Activated T-helper 17 cell treated with anti-CD3 and anti-CD28 coated beads, Interleukin-2, amount 50 U/mL, for 72 hours (primary cell): ENCODE measurements at regions not wholly inside any gene's neighbourhood (a gene's known extent, or its start where the extent isn't known, plus 50 kb on each side); places are given as distances from the start of the nearest gene placed in this dataset.

Source experiments
- ATAC-seq: fragments of 150-1000 bp; cut with Tn5 transposase; replicated peaks from 2 replicates; pipeline ENCODE4 v1.10.0; 2021; ENCODE audit warnings: mild to moderate bottlenecking, moderate library complexity
- H3K27ac Mint-ChIP-seq: one replicate; pipeline ENCODE4 v1.8.0; 2022; ENCODE audit warnings: mixed read lengths
- H3K27me3 Mint-ChIP-seq: one replicate; pipeline ENCODE4 v1.8.0; 2022; ENCODE audit warnings: mixed read lengths
- H3K36me3 Mint-ChIP-seq: one replicate; pipeline ENCODE4 v1.8.0; 2022; ENCODE audit warnings: low read depth, mild to moderate bottlenecking, mixed read lengths
- H3K4me1 Mint-ChIP-seq: one replicate; pipeline ENCODE4 v1.8.0; 2022; ENCODE audit warnings: mixed read lengths
- H3K4me3 Mint-ChIP-seq: one replicate; pipeline ENCODE4 v1.8.0; 2022; ENCODE audit warnings: mild to moderate bottlenecking, mixed read lengths
- H3K9me3 Mint-ChIP-seq: one replicate; pipeline ENCODE4 v1.8.0; 2022; ENCODE audit warnings: mixed read lengths

DNA sequence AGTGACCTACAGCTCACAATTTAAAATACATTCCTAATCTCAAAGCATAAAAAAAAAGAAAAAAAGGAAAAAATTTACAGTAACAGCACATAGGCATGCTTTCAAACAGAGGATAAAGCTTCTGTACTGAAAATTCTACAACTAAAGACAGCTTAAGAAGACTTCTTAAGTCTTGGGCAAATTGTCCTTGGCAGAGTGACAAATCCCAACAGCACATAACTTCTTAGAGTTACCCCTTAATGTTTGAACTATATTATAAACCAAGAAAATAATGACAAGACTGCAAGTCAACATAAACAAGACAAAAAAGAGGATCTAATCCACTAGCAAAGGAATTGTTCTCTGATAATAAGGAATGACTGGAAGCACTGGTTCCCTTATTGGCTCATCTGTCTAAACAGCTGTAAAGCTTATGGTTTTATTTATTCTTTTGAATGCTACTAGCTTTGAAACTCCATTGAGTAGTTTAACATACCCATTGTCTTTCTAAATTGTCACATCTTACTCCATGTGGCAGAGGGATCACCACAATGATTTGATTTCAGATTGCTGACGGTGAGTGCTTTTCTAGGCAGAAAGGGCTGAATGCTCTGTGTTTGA is 1576.8 kb upstream of the GOT2 start:
- Mint-ChIP-seq H3K36me3 (no peaks in the 10 kb centered on the region), H3K4me3 (no peak overlapping the region), H3K27ac (no peak overlapping the region), H3K4me1 (no peaks in the 10 kb centered on the region), H3K27me3 (no peaks in the 10 kb centered on the region), H3K9me3 (peaks cover 29% of the 10 kb centered on the region)
- no peak for ATAC-seq

DNA sequence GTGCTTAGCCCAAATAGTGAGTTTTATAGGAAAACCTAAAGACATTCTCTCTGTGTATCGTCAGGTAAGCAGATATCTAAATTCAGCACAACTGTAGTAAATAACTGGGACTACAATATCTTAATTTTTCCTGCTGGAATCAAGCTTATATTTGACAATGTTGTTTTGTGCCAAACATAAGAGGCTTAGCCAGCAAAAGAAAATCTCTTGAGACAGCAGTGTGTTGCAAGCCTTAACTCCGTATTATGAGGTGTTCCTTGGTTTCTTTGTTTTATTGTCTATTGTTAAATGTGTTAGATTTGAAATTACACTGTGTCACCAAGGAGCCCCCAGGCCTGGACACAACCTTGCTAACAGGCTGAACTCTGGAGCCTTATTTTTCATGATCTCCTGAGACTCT is 1570.6 kb upstream of the GOT2 start:
- Mint-ChIP-seq H3K27ac (no peak overlapping the region), H3K4me1 (no peaks in the 10 kb centered on the region), H3K36me3 (no peaks in the 10 kb centered on the region), H3K9me3 (peaks cover 22% of the 10 kb centered on the region), H3K4me3 (no peak overlapping the region), H3K27me3 (no peaks in the 10 kb centered on the region)
- no peak for ATAC-seq

DNA sequence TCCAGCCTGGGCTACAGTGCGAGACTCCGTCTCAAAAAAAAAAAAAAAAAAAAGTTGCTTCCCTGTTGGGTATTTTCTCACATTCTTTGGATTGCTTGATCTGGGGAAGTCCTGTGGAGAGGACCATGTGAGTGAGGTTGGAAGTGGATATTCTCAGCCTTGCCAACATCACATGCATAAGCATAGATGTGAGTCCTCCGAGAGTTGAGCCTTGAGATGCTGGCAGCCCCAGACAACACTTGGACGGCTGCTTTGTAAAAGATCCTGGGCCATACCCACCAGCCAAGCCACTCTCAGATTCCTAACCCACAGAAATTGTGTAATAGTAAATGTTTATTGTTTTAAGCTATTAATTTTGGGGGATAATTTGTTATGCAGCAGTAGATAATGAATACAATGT is 1570.0 kb upstream of the GOT2 start:
- Mint-ChIP-seq H3K4me1 (no peaks in the 10 kb centered on the region), H3K9me3 (peaks cover 22% of the 10 kb centered on the region), H3K4me3 (no peak overlapping the region), H3K27me3 (no peaks in the 10 kb centered on the region), H3K36me3 (no peaks in the 10 kb centered on the region), H3K27ac (no peak overlapping the region)
- no peak for ATAC-seq

DNA sequence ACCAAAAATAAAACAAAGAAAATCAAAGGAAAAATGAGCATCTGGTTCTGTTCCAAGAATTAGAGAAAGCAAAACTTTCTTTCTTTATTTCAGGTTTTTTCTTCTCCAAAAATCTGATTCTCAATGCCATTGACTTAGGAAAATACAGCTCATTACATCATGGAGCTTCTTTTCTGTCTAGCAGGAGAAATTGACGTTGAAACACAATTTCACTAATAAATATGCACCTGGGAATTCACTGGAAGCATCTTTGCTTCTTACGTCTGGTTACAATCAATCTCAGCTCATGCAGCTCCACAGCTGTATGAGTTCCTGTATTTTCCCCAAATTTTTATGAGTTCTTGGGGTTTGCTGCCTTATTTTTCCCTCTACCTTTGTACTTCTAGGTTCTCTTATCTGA is 1568.6 kb upstream of the GOT2 start:
- Mint-ChIP-seq H3K27ac (no peak overlapping the region), H3K27me3 (no peaks in the 10 kb centered on the region), H3K36me3 (no peaks in the 10 kb centered on the region), H3K4me1 (no peaks in the 10 kb centered on the region), H3K9me3 (peaks cover 20% of the 10 kb centered on the region), H3K4me3 (no peak overlapping the region)
- no peak for ATAC-seq

DNA sequence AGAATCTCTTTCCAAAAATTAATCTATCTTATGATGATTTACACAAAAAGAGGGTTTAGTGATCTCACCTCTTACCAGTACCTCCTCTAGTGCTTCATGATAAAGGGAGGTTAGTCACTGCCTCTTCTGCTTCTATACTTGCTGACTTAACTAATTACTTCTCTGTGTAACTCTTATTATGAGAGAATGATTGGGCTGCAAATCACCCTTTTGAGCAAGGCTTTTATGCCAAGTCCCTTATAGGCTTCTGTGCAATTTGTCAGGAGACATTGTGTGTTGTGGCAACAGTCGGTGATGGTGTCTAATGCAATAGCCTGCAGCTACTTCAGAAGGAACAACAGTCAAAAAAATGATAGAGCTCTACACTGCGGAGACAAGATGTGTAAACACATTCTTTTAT is 1568.1 kb upstream of the GOT2 start:
- peaks cover 25% of the 10 kb centered on the region for H3K9me3 Mint-ChIP-seq
- H3K4me1 Mint-ChIP-seq, result no peaks in the 10 kb centered on the region
- no peak overlapping the region for H3K27ac Mint-ChIP-seq
- no peaks in the 10 kb centered on the region for H3K27me3 Mint-ChIP-seq
- no peak for ATAC-seq
- no peak overlapping the region for H3K4me3 Mint-ChIP-seq
- no peaks in the 10 kb centered on the region for H3K36me3 Mint-ChIP-seq

DNA sequence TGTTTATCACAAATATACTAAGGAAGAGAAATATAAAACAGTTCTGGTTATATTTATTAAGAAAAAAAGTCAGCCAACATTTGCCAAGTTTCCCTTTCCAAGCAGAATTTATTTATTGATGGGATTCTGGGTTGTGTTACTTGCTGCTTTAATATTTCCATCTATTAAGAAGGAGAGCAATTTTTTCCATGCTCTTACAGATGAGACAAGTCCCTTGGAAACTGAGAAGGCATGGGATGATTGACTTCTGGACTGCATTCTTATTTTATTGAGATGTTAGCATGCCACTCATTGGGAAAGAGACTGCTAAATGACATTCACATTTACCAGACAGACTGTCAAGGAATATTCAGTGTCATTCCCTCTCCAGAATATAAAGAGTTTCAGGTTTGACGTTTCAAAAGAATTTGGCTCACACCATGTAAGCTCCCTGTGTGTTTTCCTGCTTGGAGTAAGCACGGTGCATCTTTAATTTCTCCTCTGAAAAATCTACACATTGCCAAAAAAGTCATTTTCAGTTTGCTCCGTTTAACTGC is 1565.2 kb upstream of the GOT2 start:
- ATAC-seq, result no peak
- no peaks in the 10 kb centered on the region for H3K4me1 Mint-ChIP-seq

DNA sequence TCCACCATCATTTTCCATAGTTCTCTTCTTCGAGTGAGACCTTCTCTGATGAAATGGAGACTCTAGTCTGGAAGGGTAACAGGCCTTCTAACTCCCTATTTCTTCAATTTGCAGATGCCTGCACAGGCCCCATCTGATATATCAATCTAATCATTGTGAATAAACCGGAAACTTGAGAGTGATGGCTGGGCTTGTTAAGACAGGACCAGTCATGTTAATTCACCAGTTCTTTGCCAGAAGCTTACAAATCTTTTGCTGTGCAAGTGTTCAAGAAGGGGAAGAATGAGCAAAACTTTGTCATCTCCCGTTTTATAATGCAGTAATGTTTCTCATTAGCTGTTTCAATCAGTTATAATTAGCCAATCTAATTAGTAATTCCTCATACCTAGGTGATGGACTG is 1561.3 kb upstream of the GOT2 start:
- Mint-ChIP-seq H3K4me3 (no peak overlapping the region), H3K27me3 (no peaks in the 10 kb centered on the region), H3K36me3 (no peaks in the 10 kb centered on the region), H3K27ac (no peak overlapping the region), H3K9me3 (peaks cover 12% of the 10 kb centered on the region), H3K4me1 (no peaks in the 10 kb centered on the region)
- ATAC-seq, result no peak

More for the DNA sequence above, 1565.2 kb upstream of the GOT2 start:
- Mint-ChIP-seq H3K36me3 (no peaks in the 10 kb centered on the region), H3K9me3 (peaks cover 15% of the 10 kb centered on the region), H3K4me3 (no peak overlapping the region), H3K27ac (no peak overlapping the region), H3K27me3 (no peaks in the 10 kb centered on the region)

DNA sequence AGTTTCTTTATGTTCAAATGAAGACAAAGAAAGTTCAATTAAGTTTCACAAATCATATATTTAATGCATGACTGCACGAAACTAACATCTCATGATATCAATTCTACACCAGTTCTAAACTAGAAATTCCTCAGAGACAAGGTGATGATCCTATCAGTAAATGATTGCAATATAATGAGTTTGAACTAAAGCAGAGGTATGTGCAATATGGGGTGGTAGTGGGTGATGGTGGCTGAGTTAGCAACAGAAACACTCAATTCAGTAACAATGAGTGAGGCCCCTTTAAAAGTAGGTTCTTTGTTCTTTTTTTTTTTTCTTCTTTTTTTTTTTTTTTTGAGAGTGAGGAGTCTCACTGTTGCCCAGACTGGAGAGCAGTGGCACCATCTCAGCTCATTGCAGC is 1551.7 kb upstream of the GOT2 start:
- H3K27me3 Mint-ChIP-seq, result no peaks in the 10 kb centered on the region
- no peaks in the 10 kb centered on the region for H3K36me3 Mint-ChIP-seq
- no peaks in the 10 kb centered on the region for H3K4me1 Mint-ChIP-seq
- H3K9me3 Mint-ChIP-seq, result peaks cover 7% of the 10 kb centered on the region
- no peak overlapping the region for H3K27ac Mint-ChIP-seq
- H3K4me3 Mint-ChIP-seq, result no peak overlapping the region
- no peak for ATAC-seq

DNA sequence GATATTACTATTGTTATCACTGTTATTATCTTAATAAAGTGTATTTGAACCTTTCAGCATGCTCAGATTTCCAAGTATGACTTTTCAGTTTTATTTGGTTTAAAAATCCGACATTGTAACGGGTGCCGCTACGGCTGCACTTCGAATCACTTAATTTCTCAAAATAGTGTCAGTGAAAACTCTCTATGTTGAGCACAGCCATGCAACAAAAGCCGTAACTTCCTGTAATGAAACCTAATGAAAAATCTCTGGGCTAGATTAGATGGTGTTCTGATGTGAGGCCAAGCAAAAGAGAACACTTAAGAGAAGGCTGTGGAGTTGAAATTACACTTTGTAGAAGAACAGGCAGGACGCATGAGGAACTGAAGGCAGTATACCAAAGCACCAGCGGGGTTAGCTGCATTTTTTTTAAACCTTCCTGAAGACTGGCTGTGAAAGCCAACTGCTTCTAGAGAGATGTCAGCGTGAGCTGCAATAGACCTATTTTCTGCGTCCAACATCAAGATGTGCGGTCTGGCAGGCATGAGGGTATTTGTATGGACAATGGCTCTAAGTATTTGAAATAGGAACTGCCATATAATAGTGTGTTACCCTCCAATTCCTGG is 1545.0 kb upstream of the GOT2 start:
- Mint-ChIP-seq H3K36me3 (no peaks in the 10 kb centered on the region), H3K9me3 (peaks cover 16% of the 10 kb centered on the region), H3K4me1 (no peaks in the 10 kb centered on the region), H3K27ac (no peak overlapping the region), H3K27me3 (no peaks in the 10 kb centered on the region), H3K4me3 (no peak overlapping the region)
- ATAC-seq, result no peak

DNA sequence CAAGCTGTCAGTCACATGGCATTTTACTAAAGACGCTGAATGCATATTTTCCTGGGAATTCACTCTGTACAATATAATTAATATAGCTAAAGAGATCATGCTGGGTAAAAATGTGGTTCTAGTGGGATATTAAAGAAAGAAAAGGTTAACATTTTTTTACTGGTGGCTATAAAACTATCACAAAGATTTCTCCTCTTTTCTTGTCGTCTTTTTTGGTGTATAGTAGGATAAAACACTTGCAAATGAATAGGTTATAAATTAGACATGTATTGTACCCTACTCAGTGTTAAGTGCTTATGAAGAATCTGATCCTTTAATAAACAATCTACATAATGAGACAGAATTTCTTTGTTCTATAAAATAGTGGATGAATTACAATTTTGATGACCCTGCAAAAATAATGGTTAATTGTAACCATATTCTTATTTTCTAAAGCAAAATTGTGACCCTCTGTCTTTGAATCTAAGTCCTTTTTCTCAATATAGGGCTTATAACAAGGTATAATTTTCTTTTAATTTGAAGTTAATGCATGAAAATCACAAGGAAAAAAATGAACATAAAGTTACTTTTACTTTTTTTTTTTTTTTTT is 1540.4 kb upstream of the GOT2 start:
- no peak for ATAC-seq
- no peaks in the 10 kb centered on the region for H3K4me1 Mint-ChIP-seq
- H3K9me3 Mint-ChIP-seq, result peaks cover 25% of the 10 kb centered on the region
- H3K27me3 Mint-ChIP-seq, result no peaks in the 10 kb centered on the region
- no peak overlapping the region for H3K27ac Mint-ChIP-seq
- no peaks in the 10 kb centered on the region for H3K36me3 Mint-ChIP-seq
- H3K4me3 Mint-ChIP-seq, result no peak overlapping the region

DNA sequence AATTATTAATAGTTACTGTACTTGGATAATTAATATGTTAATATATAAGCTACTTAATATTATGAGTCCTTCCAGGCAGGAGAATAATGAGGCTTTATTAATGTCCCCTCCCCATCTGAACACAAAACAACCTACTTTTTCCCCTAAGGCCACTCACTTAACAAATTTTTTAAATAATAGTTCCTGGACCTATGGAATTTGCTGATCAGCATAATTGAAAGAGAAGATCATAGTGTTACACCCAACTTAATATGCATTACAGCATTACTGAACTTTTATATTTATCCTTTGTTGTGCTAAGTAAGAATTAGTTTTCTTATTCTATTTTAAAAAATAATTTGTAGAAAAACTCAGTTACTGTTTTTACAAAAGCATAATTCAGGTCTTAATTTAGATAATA is 1537.7 kb upstream of the GOT2 start:
- H3K4me3 Mint-ChIP-seq, result no peak overlapping the region
- no peak for ATAC-seq
- no peaks in the 10 kb centered on the region for H3K4me1 Mint-ChIP-seq
- H3K27ac Mint-ChIP-seq, result no peak overlapping the region
- no peaks in the 10 kb centered on the region for H3K36me3 Mint-ChIP-seq
- H3K27me3 Mint-ChIP-seq, result no peaks in the 10 kb centered on the region
- peaks cover 19% of the 10 kb centered on the region for H3K9me3 Mint-ChIP-seq

DNA sequence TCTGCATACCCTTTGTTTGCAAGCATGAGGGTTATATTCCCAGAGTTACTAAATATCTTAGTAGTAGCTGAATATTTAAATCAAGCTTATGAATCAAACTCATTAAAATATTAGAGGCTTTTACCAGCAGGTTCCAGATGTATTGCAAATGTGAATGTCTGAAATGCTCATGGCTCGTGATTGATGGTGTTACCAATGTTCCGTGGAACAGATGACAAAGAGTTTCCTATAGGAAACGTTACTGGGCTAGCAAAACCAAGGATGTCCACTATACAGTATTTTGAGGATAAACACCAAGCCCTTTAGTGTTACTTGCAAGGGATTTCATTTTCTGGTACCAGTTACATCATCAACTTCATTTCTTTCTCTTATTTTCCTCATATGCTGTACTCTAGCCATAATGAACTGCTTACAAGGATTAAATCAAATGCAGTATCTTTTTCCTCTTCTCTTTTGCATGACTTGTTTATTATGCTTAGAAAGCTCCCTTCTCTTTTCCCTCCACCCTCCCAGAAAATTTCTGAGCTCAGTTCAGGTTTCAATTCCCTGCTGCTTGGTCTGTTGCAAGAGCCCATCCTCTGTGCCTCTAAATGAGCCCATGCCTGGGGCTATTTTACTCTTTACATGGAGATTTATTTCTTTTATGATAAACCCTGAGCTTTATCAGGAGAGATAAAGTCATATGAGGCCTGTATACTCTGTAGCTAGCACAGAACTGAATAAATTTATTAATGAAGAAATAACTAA is 1537.1 kb upstream of the GOT2 start:
- Mint-ChIP-seq H3K27ac (no peak overlapping the region), H3K9me3 (peaks cover 22% of the 10 kb centered on the region), H3K36me3 (no peaks in the 10 kb centered on the region), H3K27me3 (no peaks in the 10 kb centered on the region), H3K4me1 (no peaks in the 10 kb centered on the region), H3K4me3 (no peak overlapping the region)
- no peak for ATAC-seq

DNA sequence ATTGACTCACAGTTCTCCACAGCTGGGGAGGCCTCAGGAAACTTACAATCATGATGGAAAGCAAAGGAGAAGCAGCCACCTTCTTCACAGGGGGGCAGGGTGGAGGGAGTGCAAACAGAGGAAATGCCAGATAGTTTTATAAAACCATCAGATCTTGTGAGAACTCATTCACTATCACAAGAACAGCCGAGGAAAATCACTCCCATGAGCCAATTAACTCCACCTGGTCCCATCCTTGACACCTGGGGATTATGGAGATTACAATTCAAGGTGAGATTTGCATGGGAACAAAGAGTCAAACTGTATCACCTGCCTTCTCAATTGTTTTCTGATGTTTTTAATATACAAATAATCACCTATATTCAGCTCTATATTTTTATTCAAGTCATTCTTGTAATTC is 1527.3 kb upstream of the GOT2 start:
- H3K4me1 Mint-ChIP-seq, result no peaks in the 10 kb centered on the region
- no peak for ATAC-seq
- H3K9me3 Mint-ChIP-seq, result peaks cover 32% of the 10 kb centered on the region
- H3K36me3 Mint-ChIP-seq, result no peaks in the 10 kb centered on the region
- H3K27ac Mint-ChIP-seq, result no peak overlapping the region
- no peak overlapping the region for H3K4me3 Mint-ChIP-seq
- no peaks in the 10 kb centered on the region for H3K27me3 Mint-ChIP-seq

DNA sequence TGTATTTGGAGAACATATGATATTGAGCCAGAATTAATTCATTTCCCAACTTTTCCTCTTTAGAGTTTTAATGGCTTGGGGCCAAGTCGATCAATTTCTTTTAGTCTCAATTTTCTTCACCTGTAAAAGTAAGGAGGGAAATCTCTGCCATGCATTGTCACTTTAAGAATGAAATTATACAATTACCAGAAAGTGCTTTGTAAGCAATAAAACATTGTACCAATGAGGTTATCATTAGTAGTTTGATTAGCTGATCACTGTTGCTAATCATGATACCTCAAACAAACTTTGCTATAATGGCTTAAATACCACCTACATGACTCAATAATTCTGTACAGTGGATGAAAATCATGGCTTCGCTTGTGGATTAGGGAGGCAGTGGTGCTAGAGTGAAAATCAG is 1525.8 kb upstream of the GOT2 start:
- Mint-ChIP-seq H3K4me3 (no peak overlapping the region), H3K9me3 (peaks cover 25% of the 10 kb centered on the region), H3K27ac (no peak overlapping the region), H3K36me3 (no peaks in the 10 kb centered on the region), H3K4me1 (no peaks in the 10 kb centered on the region), H3K27me3 (no peaks in the 10 kb centered on the region)
- ATAC-seq, result no peak

DNA sequence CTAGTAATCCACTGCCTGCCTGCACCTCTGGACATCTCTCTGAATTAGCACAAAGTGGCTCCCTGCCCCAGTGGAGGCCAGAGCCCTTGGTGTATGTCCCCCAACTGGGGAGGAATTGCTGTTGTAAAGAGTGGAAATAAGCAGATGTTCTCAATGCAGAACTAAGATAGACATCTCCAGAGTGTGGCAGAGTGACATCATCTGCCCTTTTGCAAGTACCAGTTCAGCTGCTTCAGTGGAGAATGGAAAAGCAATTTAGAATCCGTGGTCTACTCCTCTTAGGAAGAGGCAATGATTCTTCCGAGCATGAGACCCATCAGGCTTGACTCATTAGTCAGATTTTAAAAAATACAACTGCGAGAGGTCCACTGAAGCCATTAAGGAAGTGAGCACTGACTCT is 1512.0 kb upstream of the GOT2 start:
- Mint-ChIP-seq H3K36me3 (no peaks in the 10 kb centered on the region), H3K4me3 (no peak overlapping the region), H3K27ac (no peak overlapping the region), H3K4me1 (no peaks in the 10 kb centered on the region), H3K9me3 (peaks cover 10% of the 10 kb centered on the region), H3K27me3 (no peaks in the 10 kb centered on the region)
- no peak for ATAC-seq
